ENCODE measurements at regions not wholly inside any gene's neighbourhood (a gene's known extent, or its start where the extent isn't known, plus 50 kb on each side); places are given as distances from the start of the nearest gene placed in this dataset.

DNA sequence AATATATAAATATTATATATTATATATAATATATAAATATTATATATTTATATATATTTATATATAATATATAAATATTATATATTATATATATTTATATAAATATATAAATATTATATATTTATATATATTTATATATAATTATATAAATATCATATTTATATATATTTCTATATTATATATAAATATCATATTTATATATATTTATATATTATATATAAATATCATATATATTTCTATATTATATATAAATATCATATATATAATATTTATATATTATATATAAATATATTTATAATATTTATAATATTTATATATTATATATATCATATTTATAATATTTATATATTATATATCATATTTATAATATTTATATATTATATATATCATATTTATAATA, 321.4 kb downstream of the CDH2 start:
- Histone ChIP-seq H3K4me1 (ENCODE audit: insufficient read depth, insufficient read length) (no peaks in the 10 kb centered on the region), H3K27me3 (ENCODE audit: insufficient read depth, insufficient read length) (no peaks in the 10 kb centered on the region), H3K9ac (ENCODE audit: insufficient read length, low read depth) (no peak overlapping the region), H3K4me3 (ENCODE audit: insufficient read length, low read depth) (no peak overlapping the region), H3K36me3 (ENCODE audit: insufficient read depth, insufficient read length, low read length) (no peaks in the 10 kb centered on the region), H3K9me3 (ENCODE audit: insufficient read depth, low read length) (no peaks in the 10 kb centered on the region)
- TF ChIP-seq SUZ12 (IDR thresholded peaks at IDR 0.05; ENCODE audit: extremely low read depth, insufficient read depth, insufficient read length) = no peak
- TF ChIP-seq ZNF274 (IDR thresholded peaks at IDR 0.05; ENCODE audit: low read depth, low read length) = no peak
- no peak for TF ChIP-seq YY1 (IDR thresholded peaks at IDR 0.05; ENCODE audit: insufficient read depth, insufficient read length)
- DNase-seq (ENCODE audit: low read depth, low spot score) = no peak

GRCh38 chr18:27854631-27855030, 322.3 kb downstream of the CDH2 start:
- Histone ChIP-seq H3K9me3 (ENCODE audit: insufficient read depth, low read length) (no peaks in the 10 kb centered on the region), H3K4me3 (ENCODE audit: insufficient read length, low read depth) (no peak overlapping the region), H3K36me3 (ENCODE audit: insufficient read depth, insufficient read length, low read length) (no peaks in the 10 kb centered on the region), H3K4me1 (ENCODE audit: insufficient read depth, insufficient read length) (no peaks in the 10 kb centered on the region), H3K9ac (ENCODE audit: insufficient read length, low read depth) (no peak overlapping the region), H3K27me3 (ENCODE audit: insufficient read depth, insufficient read length) (no peaks in the 10 kb centered on the region)
- TF ChIP-seq YY1 (IDR thresholded peaks at IDR 0.05; ENCODE audit: insufficient read depth, insufficient read length) = no peak
- TF ChIP-seq SUZ12 (IDR thresholded peaks at IDR 0.05; ENCODE audit: extremely low read depth, insufficient read depth, insufficient read length) = no peak
- no peak for TF ChIP-seq ZNF274 (IDR thresholded peaks at IDR 0.05; ENCODE audit: low read depth, low read length)
- no peak for DNase-seq (ENCODE audit: low read depth, low spot score)

- DNase-seq (ENCODE audit: low read depth, low spot score) = no peak
- TF ChIP-seq SUZ12 (IDR thresholded peaks at IDR 0.05; ENCODE audit: extremely low read depth, insufficient read depth, insufficient read length) (no peak), ZNF274 (IDR thresholded peaks at IDR 0.05; ENCODE audit: low read depth, low read length) (no peak), YY1 (IDR thresholded peaks at IDR 0.05; ENCODE audit: insufficient read depth, insufficient read length) (no peak)
Observed at GRCh38 chr18:27848336-27848735, 328.6 kb downstream of the CDH2 start.

GRCh38 chr18:27847412-27847811, 329.5 kb downstream of the CDH2 start:
- H3K9ac ChIP-seq (ENCODE audit: insufficient read length, low read depth) = no peak overlapping the region
- H3K4me3 ChIP-seq (ENCODE audit: insufficient read length, low read depth) = no peak overlapping the region
- no peaks in the 10 kb centered on the region for H3K27me3 ChIP-seq (ENCODE audit: insufficient read depth, insufficient read length)
- no peaks in the 10 kb centered on the region for H3K9me3 ChIP-seq (ENCODE audit: insufficient read depth, low read length)
- no peaks in the 10 kb centered on the region for H3K36me3 ChIP-seq (ENCODE audit: insufficient read depth, insufficient read length, low read length)
- no peaks in the 10 kb centered on the region for H3K4me1 ChIP-seq (ENCODE audit: insufficient read depth, insufficient read length)
- no peak for DNase-seq (ENCODE audit: low read depth, low spot score)
- TF ChIP-seq ZNF274 (IDR thresholded peaks at IDR 0.05; ENCODE audit: low read depth, low read length) (no peak), YY1 (IDR thresholded peaks at IDR 0.05; ENCODE audit: insufficient read depth, insufficient read length) (no peak), SUZ12 (IDR thresholded peaks at IDR 0.05; ENCODE audit: extremely low read depth, insufficient read depth, insufficient read length) (no peak)

More at GRCh38 chr18:27848336-27848735, 328.6 kb downstream of the CDH2 start:
- Histone ChIP-seq H3K4me3 (ENCODE audit: insufficient read length, low read depth) (no peak overlapping the region), H3K36me3 (ENCODE audit: insufficient read depth, insufficient read length, low read length) (no peaks in the 10 kb centered on the region), H3K9me3 (ENCODE audit: insufficient read depth, low read length) (no peaks in the 10 kb centered on the region), H3K4me1 (ENCODE audit: insufficient read depth, insufficient read length) (no peaks in the 10 kb centered on the region), H3K27me3 (ENCODE audit: insufficient read depth, insufficient read length) (no peaks in the 10 kb centered on the region), H3K9ac (ENCODE audit: insufficient read length, low read depth) (no peak overlapping the region)

GRCh38 chr18:27845897-27846296, 331.0 kb downstream of the CDH2 start:
- TF ChIP-seq YY1 (IDR thresholded peaks at IDR 0.05; ENCODE audit: insufficient read depth, insufficient read length) (no peak), SUZ12 (IDR thresholded peaks at IDR 0.05; ENCODE audit: extremely low read depth, insufficient read depth, insufficient read length) (no peak), ZNF274 (IDR thresholded peaks at IDR 0.05; ENCODE audit: low read depth, low read length) (no peak)
- DNase-seq (ENCODE audit: low read depth, low spot score) = no peak
- H3K4me3 ChIP-seq (ENCODE audit: insufficient read length, low read depth) = no peak overlapping the region
- H3K27me3 ChIP-seq (ENCODE audit: insufficient read depth, insufficient read length) = no peaks in the 10 kb centered on the region
- no peak overlapping the region for H3K9ac ChIP-seq (ENCODE audit: insufficient read length, low read depth)
- H3K4me1 ChIP-seq (ENCODE audit: insufficient read depth, insufficient read length) = no peaks in the 10 kb centered on the region
- no peaks in the 10 kb centered on the region for H3K36me3 ChIP-seq (ENCODE audit: insufficient read depth, insufficient read length, low read length)
- no peaks in the 10 kb centered on the region for H3K9me3 ChIP-seq (ENCODE audit: insufficient read depth, low read length)

- Histone ChIP-seq H3K4me1 (ENCODE audit: insufficient read depth, insufficient read length) (no peaks in the 10 kb centered on the region), H3K36me3 (ENCODE audit: insufficient read depth, insufficient read length, low read length) (no peaks in the 10 kb centered on the region), H3K27me3 (ENCODE audit: insufficient read depth, insufficient read length) (no peaks in the 10 kb centered on the region), H3K9ac (ENCODE audit: insufficient read length, low read depth) (no peak overlapping the region), H3K9me3 (ENCODE audit: insufficient read depth, low read length) (no peaks in the 10 kb centered on the region), H3K4me3 (ENCODE audit: insufficient read length, low read depth) (no peak overlapping the region)
- no peak for DNase-seq (ENCODE audit: low read depth, low spot score)
- TF ChIP-seq YY1 (IDR thresholded peaks at IDR 0.05; ENCODE audit: insufficient read depth, insufficient read length) = no peak
- no peak for TF ChIP-seq SUZ12 (IDR thresholded peaks at IDR 0.05; ENCODE audit: extremely low read depth, insufficient read depth, insufficient read length)
- no peak for TF ChIP-seq ZNF274 (IDR thresholded peaks at IDR 0.05; ENCODE audit: low read depth, low read length)
Observed at GRCh38 chr18:27843783-27844777, 332.9 kb downstream of the CDH2 start.

DNA sequence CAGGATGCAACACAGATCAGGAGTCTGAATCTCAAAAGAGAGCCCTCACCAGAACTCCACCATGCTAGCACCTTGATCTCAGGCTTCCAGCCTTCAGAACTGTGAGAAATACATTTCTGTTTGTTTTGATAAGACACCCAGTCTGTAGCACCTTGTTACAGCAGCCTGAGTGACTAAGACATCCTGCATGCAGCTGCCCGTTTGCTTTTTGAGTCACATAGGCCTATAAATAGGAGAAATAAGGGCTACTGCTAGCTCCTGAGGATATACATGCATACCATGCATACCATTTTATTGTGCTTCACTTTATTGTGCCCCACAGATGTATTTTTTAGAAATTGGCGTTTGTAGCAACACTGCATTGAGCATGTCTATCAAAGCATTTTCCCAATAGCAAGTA, 337.8 kb downstream of the CDH2 start:
- DNase-seq (ENCODE audit: low read depth, low spot score) = no peak

More for the DNA sequence above, 337.8 kb downstream of the CDH2 start:
- Histone ChIP-seq H3K27me3 (ENCODE audit: insufficient read depth, insufficient read length) (no peaks in the 10 kb centered on the region), H3K9me3 (ENCODE audit: insufficient read depth, low read length) (no peaks in the 10 kb centered on the region), H3K4me1 (ENCODE audit: insufficient read depth, insufficient read length) (no peaks in the 10 kb centered on the region), H3K9ac (ENCODE audit: insufficient read length, low read depth) (no peak overlapping the region), H3K36me3 (ENCODE audit: insufficient read depth, insufficient read length, low read length) (no peaks in the 10 kb centered on the region), H3K4me3 (ENCODE audit: insufficient read length, low read depth) (no peak overlapping the region)
- no peak for TF ChIP-seq YY1 (IDR thresholded peaks at IDR 0.05; ENCODE audit: insufficient read depth, insufficient read length)
- no peak for TF ChIP-seq SUZ12 (IDR thresholded peaks at IDR 0.05; ENCODE audit: extremely low read depth, insufficient read depth, insufficient read length)
- no peak for TF ChIP-seq ZNF274 (IDR thresholded peaks at IDR 0.05; ENCODE audit: low read depth, low read length)
